NCI-H2171 (cell line): ENCODE measurements at regions not wholly inside any gene's neighbourhood (a gene's known extent, or its start where the extent isn't known, plus 50 kb on each side); places are given as distances from the start of the nearest gene placed in this dataset.
"Not testable (repeated sequence)": the region's sequence is repeated elsewhere in the genome, so short reads cannot be mapped to it uniquely, and the experiment has no call there.

Experiments used
- DNase-seq: peaks from one replicate; lab custom pipeline; 2025; lab: John Stamatoyannopoulos, UW

- DNase-seq, result no peak
These were observed 143.2 kb downstream of the HMHB1 start for GRCh38 chr5:143955141-143955540.

- DNase-seq, result no peak
These were observed 145.5 kb downstream of the HMHB1 start for GRCh38 chr5:143957455-143957854.

GRCh38 chr5:143962201-143962600, 150.2 kb downstream of the HMHB1 start:
- DNase-seq, result no peak

GRCh38 chr5:143964919-143965318, 153.0 kb downstream of the HMHB1 start:
- no peak for DNase-seq

- DNase-seq, result no peak
These were observed 154.3 kb downstream of the HMHB1 start for GRCh38 chr5:143966280-143966679.

- peak; percentile 17 for DNase-seq
These were observed 156.3 kb downstream of the HMHB1 start for GRCh38 chr5:143968071-143968878.

GRCh38 chr5:143970159-143970558, 158.2 kb downstream of the HMHB1 start:
- no peak for DNase-seq

GRCh38 chr5:143972068-143972467, 160.1 kb downstream of the HMHB1 start:
- DNase-seq, result no peak

GRCh38 chr5:143976055-143976454, 164.1 kb downstream of the HMHB1 start:
- no peak for DNase-seq

GRCh38 chr5:143977891-143978461, 166.0 kb downstream of the HMHB1 start:
- DNase-seq, result no peak

GRCh38 chr5:143979044-143979690, 167.2 kb downstream of the HMHB1 start:
- no peak for DNase-seq

GRCh38 chr5:143980506-143980905, 168.5 kb downstream of the HMHB1 start:
- DNase-seq, result no peak

- not testable (repeated sequence) for DNase-seq
These were observed 171.0 kb downstream of the HMHB1 start for GRCh38 chr5:143982957-143983356.

GRCh38 chr5:143985832-143986515, 174.0 kb downstream of the HMHB1 start:
- DNase-seq, result no peak

- DNase-seq, result no peak
These were observed 174.7 kb downstream of the HMHB1 start for GRCh38 chr5:143986516-143987212.

- no peak for DNase-seq
These were observed 175.3 kb downstream of the HMHB1 start for GRCh38 chr5:143987264-143987663.

GRCh38 chr5:143987751-143988560, 176.0 kb downstream of the HMHB1 start:
- DNase-seq, result no peak

GRCh38 chr5:143992496-143992895, 178.0 kb downstream of the YIPF5 start:
- no peak for DNase-seq

GRCh38 chr5:144002876-144003275, 167.6 kb downstream of the YIPF5 start:
- DNase-seq, result no peak

- no peak for DNase-seq
These were observed 166.8 kb downstream of the YIPF5 start for GRCh38 chr5:144003636-144004035.

- no peak for DNase-seq
These were observed 166.3 kb downstream of the YIPF5 start for GRCh38 chr5:144004146-144004545.
